ENCODE measurements at regions not wholly inside any gene's neighbourhood (a gene's known extent, or its start where the extent isn't known, plus 50 kb on each side); places are given as distances from the start of the nearest gene placed in this dataset.

GRCh38 chr15:98418122-98418521 lies 230.2 kb upstream of the IGF1R start:
- TF ChIP-seq CTCF (conservative IDR thresholded peaks at IDR 0.05; ENCODE audit: low read length) (no peak), EZH2phosphoT487 (IDR thresholded peaks at IDR 0.05; ENCODE audit: borderline replicate concordance, low read depth, low read length) (no peak)
